Caco-2 (cell line): ENCODE measurements at regions not wholly inside any gene's neighbourhood (a gene's known extent, or its start where the extent isn't known, plus 50 kb on each side); places are given as distances from the start of the nearest gene placed in this dataset.

Source experiments
- BruUV-seq: library from RNA; stranded (reverse); fragments of 400-500 nt; replicated peaks from 2 replicates; lab custom pipeline; 2021; lab: Mats Ljungman, UMichigan
- CTCF ChIA-PET: fragments of 300-600 bp; sonication (Branson Sonifier 250); formaldehyde crosslinking; loops from one replicate; lab custom pipeline; 2022; ENCODE audit warnings: antibody characterized with exemption; lab: Charles Lee
- POLR2A ChIA-PET: fragments of 300-600 bp; sonication (Branson Sonifier 250); formaldehyde crosslinking; loops from one replicate; lab custom pipeline; 2022; ENCODE audit warnings: antibody characterized with exemption; lab: Charles Lee
- DNase-seq, 2 experiments: peaks; one replicate each; pipeline versions ENCODE4 v3.0.0 to v3.0.0-alpha.2; 2020 to 2022
- H3K27me3 ChIP-seq: replicated peaks from 2 replicates; pipeline ENCODE4 v1.6.0; 2011; ENCODE audit warnings: low read length; ENCODE audit not compliant: control insufficient read depth, insufficient read depth
- H3K36me3 ChIP-seq: 2 replicates; pipeline ENCODE4 v1.5.1; 2011; ENCODE audit warnings: low read length; ENCODE audit not compliant: control insufficient read depth, insufficient read depth
- H3K4me1 ChIP-seq: fragments of 250-450 bp; sonication (Bioruptor Pico); 2 replicates; pipeline ENCODE4 v1.5.1; 2020; ENCODE audit warnings: mild to moderate bottlenecking
- H3K4me3 ChIP-seq: 2 replicates; pipeline ENCODE4 v1.5.1; 2011; ENCODE audit warnings: low read depth, mild to moderate bottlenecking, control low read depth, low read length
- H3K9me3 ChIP-seq: fragments of 250-450 bp; sonication (Bioruptor Pico); 2 replicates; pipeline ENCODE4 v1.5.1; 2020; ENCODE audit warnings: mild to moderate bottlenecking, moderate library complexity
- H3K27ac Mint-ChIP-seq: one replicate; pipeline ENCODE4 v1.8.0; 2022; ENCODE audit warnings: mixed read lengths; ENCODE audit not compliant: unreplicated experiment
- H3K27me3 Mint-ChIP-seq: one replicate; pipeline ENCODE4 v1.8.0; 2022; ENCODE audit warnings: mixed read lengths; ENCODE audit not compliant: insufficient read depth, unreplicated experiment
- H3K36me3 Mint-ChIP-seq: one replicate; pipeline ENCODE4 v1.8.0; 2022; ENCODE audit warnings: mild to moderate bottlenecking, mixed read lengths; ENCODE audit not compliant: insufficient read depth, unreplicated experiment
- H3K4me1 Mint-ChIP-seq: one replicate; pipeline ENCODE4 v1.8.0; 2022; ENCODE audit warnings: low read depth, mixed read lengths; ENCODE audit not compliant: unreplicated experiment
- H3K4me3 Mint-ChIP-seq: one replicate; pipeline ENCODE4 v1.8.0; 2022; ENCODE audit warnings: mild to moderate bottlenecking, moderate library complexity, mixed read lengths; ENCODE audit not compliant: unreplicated experiment
- H3K9me3 Mint-ChIP-seq: one replicate; pipeline ENCODE4 v1.8.0; 2022; ENCODE audit warnings: mixed read lengths; ENCODE audit not compliant: unreplicated experiment
- intact Hi-C: fragments of 100-400 bp; cut with micrococcal nuclease; formaldehyde crosslinking; loops from one replicate; pipeline ENCODE4 v1.10.0; 2022; ENCODE audit not compliant: unreplicated experiment
- TF ChIP-seq, protein P1 (sequence below), 2 experiments: fragments of 200-600 bp in 1 of 2; IDR thresholded peaks; 1 replicate in 1 of 2; 2 replicates in 1 of 2; pipeline versions ENCODE4 v1.5.1 to v1.8.0; 2011 to 2022; ENCODE audit warnings: antibody characterized with exemption in 1 of 2, control low read depth in 1 of 2, inconsistent platforms in 1 of 2, low read depth in 1 of 2, low read length in 1 of 2, mild to moderate bottlenecking in 1 of 2, moderate library complexity in 1 of 2; ENCODE audit not compliant: insufficient read depth in 1 of 2, severe bottlenecking in 1 of 2, unreplicated experiment in 1 of 2

DNA sequence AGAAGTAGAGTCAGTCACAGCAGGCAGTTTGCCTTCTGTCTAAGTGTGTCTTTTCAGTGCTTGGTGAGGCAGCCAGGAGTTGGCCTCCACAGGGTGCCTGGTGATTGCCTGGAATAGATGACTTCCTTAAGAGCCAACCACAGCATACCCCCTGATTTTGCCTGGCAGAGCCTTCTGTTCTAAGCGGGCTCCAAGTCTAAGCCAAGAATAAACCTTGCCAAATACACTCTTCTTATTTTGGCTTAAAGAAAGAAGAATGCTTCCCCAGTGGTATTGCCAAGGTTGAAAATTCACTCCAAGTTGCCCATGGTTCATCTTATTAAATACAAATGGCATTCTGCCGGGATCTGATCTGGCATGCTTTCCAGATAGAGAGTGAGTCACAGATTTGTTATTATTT, 1424.8 kb upstream of the EYS start:
- Mint-ChIP-seq H3K27me3 (no peaks in the 10 kb centered on the region), H3K9me3 (no peaks in the 10 kb centered on the region), H3K27ac (no peak overlapping the region), H3K4me1 (no peaks in the 10 kb centered on the region), H3K36me3 (no peaks in the 10 kb centered on the region), H3K4me3 (no peak overlapping the region)
- no peak for DNase-seq
- ChIA-PET CTCF (no interaction called here), POLR2A (no interaction called here)
- H3K4me3 ChIP-seq = no peak overlapping the region
- intact Hi-C loops = no loop called here
- no TSS peak for BruUV-seq
- no peaks in the 10 kb centered on the region for H3K27me3 ChIP-seq
- H3K9me3 ChIP-seq = no peaks in the 10 kb centered on the region
- TF ChIP-seq, protein P1, sequence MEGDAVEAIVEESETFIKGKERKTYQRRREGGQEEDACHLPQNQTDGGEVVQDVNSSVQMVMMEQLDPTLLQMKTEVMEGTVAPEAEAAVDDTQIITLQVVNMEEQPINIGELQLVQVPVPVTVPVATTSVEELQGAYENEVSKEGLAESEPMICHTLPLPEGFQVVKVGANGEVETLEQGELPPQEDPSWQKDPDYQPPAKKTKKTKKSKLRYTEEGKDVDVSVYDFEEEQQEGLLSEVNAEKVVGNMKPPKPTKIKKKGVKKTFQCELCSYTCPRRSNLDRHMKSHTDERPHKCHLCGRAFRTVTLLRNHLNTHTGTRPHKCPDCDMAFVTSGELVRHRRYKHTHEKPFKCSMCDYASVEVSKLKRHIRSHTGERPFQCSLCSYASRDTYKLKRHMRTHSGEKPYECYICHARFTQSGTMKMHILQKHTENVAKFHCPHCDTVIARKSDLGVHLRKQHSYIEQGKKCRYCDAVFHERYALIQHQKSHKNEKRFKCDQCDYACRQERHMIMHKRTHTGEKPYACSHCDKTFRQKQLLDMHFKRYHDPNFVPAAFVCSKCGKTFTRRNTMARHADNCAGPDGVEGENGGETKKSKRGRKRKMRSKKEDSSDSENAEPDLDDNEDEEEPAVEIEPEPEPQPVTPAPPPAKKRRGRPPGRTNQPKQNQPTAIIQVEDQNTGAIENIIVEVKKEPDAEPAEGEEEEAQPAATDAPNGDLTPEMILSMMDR (IDR thresholded peaks at IDR 0.05; ENCODE audit: insufficient read depth in 1 of 2, low read depth in 1 of 2, low read length in 1 of 2, severe bottlenecking in 1 of 2, unreplicated experiment in 1 of 2) = no peak
- H3K4me1 ChIP-seq = no peaks in the 10 kb centered on the region
- H3K36me3 ChIP-seq = no peaks in the 10 kb centered on the region

DNA sequence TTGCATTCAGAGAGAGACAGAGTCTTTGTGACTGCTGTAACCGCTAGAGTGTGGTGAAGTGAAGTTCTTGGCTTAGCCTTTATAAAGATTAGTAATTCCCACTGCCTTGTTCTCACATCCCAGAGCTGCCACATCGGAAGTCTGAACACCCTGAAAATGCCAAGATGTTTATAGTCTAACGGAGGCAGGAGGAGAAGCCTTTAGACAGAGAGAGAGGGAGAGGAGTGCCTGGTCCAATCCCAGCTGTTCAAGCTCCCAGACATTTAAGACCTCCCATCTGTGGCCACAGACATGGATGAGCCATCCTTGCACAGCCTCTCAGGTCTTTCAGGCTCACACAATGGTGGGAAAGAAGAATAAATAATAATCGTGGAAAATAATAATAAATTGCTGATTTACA, 1422.8 kb upstream of the EYS start:
- intact Hi-C loops = no loop called here
- Mint-ChIP-seq H3K9me3 (no peaks in the 10 kb centered on the region), H3K27ac (no peak overlapping the region), H3K36me3 (no peaks in the 10 kb centered on the region), H3K4me3 (no peak overlapping the region), H3K4me1 (no peaks in the 10 kb centered on the region), H3K27me3 (no peaks in the 10 kb centered on the region)
- Histone ChIP-seq H3K36me3 (no peaks in the 10 kb centered on the region), H3K27me3 (no peaks in the 10 kb centered on the region), H3K4me3 (no peak overlapping the region), H3K4me1 (no peaks in the 10 kb centered on the region), H3K9me3 (no peaks in the 10 kb centered on the region)
- ChIA-PET CTCF (no interaction called here), POLR2A (no interaction called here)
- TF ChIP-seq, protein P1 (IDR thresholded peaks at IDR 0.05; ENCODE audit: insufficient read depth in 1 of 2, low read depth in 1 of 2, low read length in 1 of 2, severe bottlenecking in 1 of 2, unreplicated experiment in 1 of 2) = no peak
- BruUV-seq = no TSS peak
- DNase-seq = no peak

DNA sequence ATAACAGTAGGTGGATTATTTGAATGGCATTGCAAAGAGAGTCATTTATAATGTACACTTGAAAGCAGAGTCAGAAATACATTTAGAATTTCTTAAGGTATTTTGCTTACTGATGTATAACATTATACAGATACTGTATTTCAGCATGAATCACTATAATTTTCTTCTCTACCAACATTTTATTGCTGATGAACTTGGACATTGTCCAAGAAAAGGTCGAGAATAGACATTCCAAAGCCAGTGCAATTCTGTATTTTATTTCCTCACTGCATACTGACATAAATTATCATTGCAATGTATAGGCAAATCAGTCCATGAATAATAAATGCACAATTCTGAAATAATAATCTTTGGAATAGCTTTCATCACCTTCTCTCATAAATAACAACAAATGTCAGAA, 1420.0 kb upstream of the EYS start:
- Histone ChIP-seq H3K27me3 (no peaks in the 10 kb centered on the region), H3K9me3 (no peaks in the 10 kb centered on the region), H3K36me3 (no peaks in the 10 kb centered on the region), H3K4me1 (no peaks in the 10 kb centered on the region), H3K4me3 (no peak overlapping the region)
- ChIA-PET POLR2A (no interaction called here), CTCF (no interaction called here)
- Mint-ChIP-seq H3K27ac (no peak overlapping the region), H3K4me3 (no peak overlapping the region), H3K27me3 (no peaks in the 10 kb centered on the region), H3K4me1 (no peaks in the 10 kb centered on the region), H3K36me3 (no peaks in the 10 kb centered on the region), H3K9me3 (no peaks in the 10 kb centered on the region)
- intact Hi-C loops = no loop called here
- no TSS peak for BruUV-seq
- DNase-seq = no peak
- TF ChIP-seq, protein P1 (IDR thresholded peaks at IDR 0.05; ENCODE audit: insufficient read depth in 1 of 2, low read depth in 1 of 2, low read length in 1 of 2, severe bottlenecking in 1 of 2, unreplicated experiment in 1 of 2) = no peak
